ENCODE measurements at regions not wholly inside any gene's neighbourhood (a gene's known extent, or its start where the extent isn't known, plus 50 kb on each side); places are given as distances from the start of the nearest gene placed in this dataset.
"Not testable (repeated sequence)": the region's sequence is repeated elsewhere in the genome, so short reads cannot be mapped to it uniquely, and the experiment has no call there.

- DNase-seq, result no peak
Measured at GRCh38 chr6:94698773-94699172, 878.6 kb upstream of the MANEA start.

- DNase-seq, result not testable (repeated sequence)
Measured at GRCh38 chr6:94687255-94687654, 890.1 kb upstream of the MANEA start.

- no peak for DNase-seq
Measured at GRCh38 chr6:94683409-94683808, 893.9 kb upstream of the MANEA start.

GRCh38 chr6:94680669-94681212 is 896.6 kb upstream of the MANEA start:
- DNase-seq, result no peak

- DNase-seq, result no peak
Measured at GRCh38 chr6:94673251-94673650, 904.1 kb upstream of the MANEA start.

GRCh38 chr6:94670017-94670416 is 907.3 kb upstream of the MANEA start:
- no peak for DNase-seq

- no peak for DNase-seq
Measured at GRCh38 chr6:94668876-94669275, 908.5 kb upstream of the MANEA start.

GRCh38 chr6:94658929-94659328 is 918.4 kb upstream of the MANEA start:
- DNase-seq, result no peak

- no peak for DNase-seq
Measured at GRCh38 chr6:94651239-94651638, 926.1 kb upstream of the MANEA start.

GRCh38 chr6:94645191-94645590 is 932.1 kb upstream of the MANEA start:
- DNase-seq, result no peak

GRCh38 chr6:94639564-94639963 is 937.8 kb upstream of the MANEA start:
- DNase-seq, result no peak

GRCh38 chr6:94636780-94637385 is 940.5 kb upstream of the MANEA start:
- peak; percentile 0 for DNase-seq

GRCh38 chr6:94623586-94623985 is 953.7 kb upstream of the MANEA start:
- DNase-seq, result no peak

- no peak for DNase-seq
Measured at GRCh38 chr6:94622783-94623182, 954.6 kb upstream of the MANEA start.

- no peak for DNase-seq
Measured at GRCh38 chr6:94600636-94601035, 976.7 kb upstream of the MANEA start.

GRCh38 chr6:94597487-94597886 is 979.8 kb upstream of the MANEA start:
- DNase-seq, result no peak

- DNase-seq, result no peak
Measured at GRCh38 chr6:94590416-94590815, 986.9 kb upstream of the MANEA start.

GRCh38 chr6:94588301-94588700 is 989.0 kb upstream of the MANEA start:
- DNase-seq, result no peak

- DNase-seq, result no peak
Measured at GRCh38 chr6:94584211-94584610, 993.1 kb upstream of the MANEA start.

GRCh38 chr6:94570581-94570980 is 1006.8 kb upstream of the MANEA start:
- no peak for DNase-seq

- DNase-seq, result no peak
Measured at GRCh38 chr6:94562846-94563245, 1014.5 kb upstream of the MANEA start.

GRCh38 chr6:94559829-94560537 is 1017.4 kb upstream of the MANEA start:
- no peak for DNase-seq

- not testable (repeated sequence) for DNase-seq
Measured at GRCh38 chr6:94557207-94557606, 1020.1 kb upstream of the MANEA start.

- DNase-seq, result no peak
Measured at GRCh38 chr6:94548201-94548600, 1029.1 kb upstream of the MANEA start.
